Right forelimb (tissue), 1 donor: ENCODE measurements at regions not wholly inside any gene's neighbourhood (a gene's known extent, or its start where the extent isn't known, plus 50 kb on each side); places are given as distances from the start of the nearest gene placed in this dataset.

Source experiments
- DNase-seq: peaks from one replicate; pipeline ENCODE4 v3.0.0-alpha.2; 2018

GRCh38 chr12:127077262-127078045 lies 1189.5 kb upstream of the TMEM132C start:
- DNase-seq = no peak

- DNase-seq = no peak
Observed at GRCh38 chr12:127078577-127079350, 1188.2 kb upstream of the TMEM132C start.

DNA sequence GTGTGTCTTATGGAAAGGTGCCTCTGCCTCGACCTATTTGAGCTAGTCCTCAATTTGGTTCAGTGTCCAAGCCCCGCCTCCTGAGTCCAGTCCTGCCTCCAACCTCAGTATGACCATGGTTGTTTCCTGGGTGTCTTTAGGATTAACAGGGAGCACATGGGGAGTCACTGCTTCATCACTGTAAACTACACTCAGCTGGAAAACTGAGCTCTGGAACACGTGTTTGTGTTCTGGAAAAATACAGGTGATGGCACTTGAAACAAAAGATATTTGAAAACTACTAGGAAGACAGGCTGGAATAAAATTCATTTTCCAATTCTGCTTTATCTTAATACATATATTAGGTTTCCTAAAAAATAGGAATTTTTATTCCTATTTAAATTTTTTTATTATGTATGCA lies 1187.3 kb upstream of the TMEM132C start:
- no peak for DNase-seq

GRCh38 chr12:127081058-127081457 lies 1185.9 kb upstream of the TMEM132C start:
- no peak for DNase-seq

- no peak for DNase-seq
Observed at GRCh38 chr12:127083008-127083949, 1183.7 kb upstream of the TMEM132C start.

GRCh38 chr12:127101076-127101475 lies 1165.9 kb upstream of the TMEM132C start:
- no peak for DNase-seq

DNA sequence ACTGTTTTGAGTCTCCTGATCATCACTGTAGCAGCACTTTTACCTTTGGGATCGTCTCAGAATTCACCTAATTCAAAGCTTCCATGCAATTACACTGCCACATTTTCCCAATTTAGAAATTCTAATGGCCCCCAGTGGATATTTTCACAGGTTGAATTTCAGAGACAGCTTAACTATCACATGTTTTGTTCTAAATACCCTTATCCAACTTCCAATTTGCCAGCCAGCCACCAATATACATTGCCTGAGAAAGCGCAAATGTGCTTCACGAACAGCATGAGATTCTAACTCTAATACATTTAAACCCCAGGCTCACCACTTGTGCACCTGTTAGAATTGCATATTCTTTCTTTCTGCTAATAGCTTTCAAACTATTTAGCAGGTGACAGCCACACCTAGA lies 1160.9 kb upstream of the TMEM132C start:
- no peak for DNase-seq

DNA sequence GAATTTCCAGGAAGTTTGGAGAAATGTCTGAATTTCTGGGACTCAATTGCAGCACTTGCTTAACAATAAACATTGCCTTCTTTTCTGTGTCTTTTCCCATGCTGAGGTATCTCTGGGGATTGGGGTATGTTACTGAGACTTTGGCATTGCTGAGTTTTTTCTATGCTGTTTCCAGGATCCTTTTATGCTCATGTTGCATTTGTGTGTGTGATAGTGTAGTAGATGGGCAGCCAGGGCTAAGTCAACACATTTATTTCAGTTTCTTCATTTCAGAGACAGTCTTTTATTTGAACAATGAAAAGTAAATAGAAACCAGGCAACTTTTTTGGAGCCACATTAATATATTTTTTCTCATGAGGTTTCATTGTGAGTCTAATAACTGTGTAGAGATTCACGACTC lies 1160.3 kb upstream of the TMEM132C start:
- no peak for DNase-seq

- DNase-seq = no peak
Observed at GRCh38 chr12:127107744-127108143, 1159.2 kb upstream of the TMEM132C start.

DNA sequence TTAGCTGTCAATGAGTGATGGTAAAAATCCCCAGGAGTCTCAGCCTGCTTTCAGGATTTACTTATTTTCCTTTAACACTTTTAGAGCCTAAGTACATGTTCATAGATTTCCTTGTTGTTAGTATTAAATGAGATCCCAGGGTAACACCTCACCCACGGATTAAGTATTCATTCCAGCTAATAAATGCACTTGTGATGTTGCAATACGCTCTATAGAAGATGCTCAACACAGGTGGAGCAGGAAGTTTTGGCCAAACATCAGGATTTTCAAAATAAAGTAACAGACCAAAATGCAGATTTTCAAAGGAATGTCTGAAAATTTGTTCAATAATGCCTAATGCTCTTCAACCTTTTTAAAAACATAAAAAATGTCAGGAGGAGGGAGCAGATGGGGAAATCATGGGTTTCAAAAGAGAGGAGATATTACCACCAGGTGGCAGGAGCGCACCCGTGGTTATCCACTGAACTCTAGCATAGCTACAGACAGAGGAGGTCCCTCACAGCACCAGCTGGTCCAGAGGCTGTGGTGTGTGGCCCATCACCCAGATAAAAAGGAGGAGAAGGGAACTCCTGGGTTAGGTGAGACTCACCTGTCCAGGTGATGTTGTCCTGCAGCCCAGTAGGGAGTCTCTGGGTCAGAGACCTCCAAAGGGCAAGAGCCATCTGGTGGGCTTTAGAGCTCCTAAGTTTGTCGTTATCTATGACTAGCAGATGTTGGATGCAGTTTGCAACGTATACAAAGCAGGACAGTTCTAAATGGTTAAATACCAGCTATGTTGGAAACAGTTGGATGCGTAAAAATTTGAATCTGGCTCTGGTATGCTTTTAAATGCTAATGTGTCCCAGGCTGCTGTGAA lies 1158.4 kb upstream of the TMEM132C start:
- DNase-seq = peak; percentile 76

DNA sequence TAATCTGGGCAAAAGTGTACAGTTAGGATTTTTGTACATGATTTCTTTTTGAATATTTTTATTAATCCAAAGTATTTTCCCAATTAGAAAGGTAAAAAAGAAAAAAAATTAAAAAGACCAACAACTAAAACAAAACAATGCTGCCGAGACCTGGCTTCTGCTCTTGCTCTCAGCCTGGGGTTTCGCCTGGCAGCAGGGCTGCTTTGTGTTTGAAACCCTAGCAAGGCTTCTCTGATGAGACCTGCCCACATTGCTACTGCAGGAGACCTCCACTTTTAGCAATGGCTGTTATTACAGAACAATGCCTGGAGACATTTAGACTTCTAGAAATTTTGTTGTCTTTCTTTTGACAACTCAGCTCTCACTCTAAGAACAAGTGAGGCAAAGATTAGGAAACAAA lies 1153.0 kb upstream of the TMEM132C start:
- no peak for DNase-seq

GRCh38 chr12:127115468-127116035 lies 1151.4 kb upstream of the TMEM132C start:
- no peak for DNase-seq

GRCh38 chr12:127118251-127118650 lies 1148.7 kb upstream of the TMEM132C start:
- DNase-seq = no peak

DNA sequence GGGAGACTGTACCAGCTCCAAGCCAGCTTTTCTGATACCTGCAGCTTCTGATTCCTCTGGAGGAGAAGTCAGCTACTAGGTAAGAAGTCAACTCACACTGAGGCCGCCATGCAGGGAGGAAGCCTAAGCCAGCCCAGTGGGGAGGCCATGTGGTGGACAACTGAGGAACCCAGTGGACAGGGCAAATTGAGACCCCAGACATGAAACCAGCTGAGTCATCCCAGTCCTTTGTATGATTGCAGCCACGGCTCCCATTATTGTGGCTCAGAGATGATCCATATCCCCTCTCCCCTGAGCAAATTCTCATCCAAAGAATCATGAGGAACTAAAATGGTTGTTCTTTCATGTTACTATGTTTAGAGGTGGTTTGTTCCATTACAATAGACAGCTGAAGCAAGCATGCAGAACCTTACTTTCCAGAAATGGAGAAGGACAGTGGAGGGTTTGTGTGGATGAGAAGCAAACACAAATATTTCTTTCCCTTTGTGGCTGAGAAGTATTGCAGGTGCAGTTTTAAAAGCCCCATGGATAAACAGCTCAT lies 1147.3 kb upstream of the TMEM132C start:
- no peak for DNase-seq

- DNase-seq = no peak
Observed at GRCh38 chr12:127120851-127121250, 1146.1 kb upstream of the TMEM132C start.

- DNase-seq = no peak
Observed at GRCh38 chr12:127121494-127122084, 1145.4 kb upstream of the TMEM132C start.

GRCh38 chr12:127125607-127126259 lies 1141.2 kb upstream of the TMEM132C start:
- no peak for DNase-seq

DNA sequence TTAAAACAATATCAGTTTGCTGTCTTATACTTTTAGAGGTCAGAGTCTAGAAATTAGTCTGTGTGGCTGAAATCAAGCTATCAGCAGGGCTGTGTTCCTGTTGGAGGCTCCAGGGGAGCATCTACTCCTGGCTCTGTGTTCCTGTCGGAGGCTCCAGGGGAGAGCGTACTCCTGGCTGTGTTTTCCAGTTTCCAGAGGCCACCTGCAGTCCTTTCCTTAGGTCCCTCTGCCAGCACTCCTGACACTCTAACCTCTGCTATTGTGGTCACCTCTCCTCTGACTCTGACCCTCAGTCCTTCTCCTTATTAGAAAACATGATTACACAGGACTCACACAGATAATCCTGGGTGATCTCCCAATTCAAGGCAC lies 1140.7 kb upstream of the TMEM132C start:
- DNase-seq = no peak

- DNase-seq = no peak
Observed at GRCh38 chr12:127127897-127128296, 1139.1 kb upstream of the TMEM132C start.

- no peak for DNase-seq
Observed at GRCh38 chr12:127130506-127131124, 1136.4 kb upstream of the TMEM132C start.
